ENCODE measurements at regions not wholly inside any gene's neighbourhood (a gene's known extent, or its start where the extent isn't known, plus 50 kb on each side); places are given as distances from the start of the nearest gene placed in this dataset.

- no peak for TF ChIP-seq POLR2A (IDR thresholded peaks at IDR 0.05; ENCODE audit: low read depth)
- TF ChIP-seq CTCF (IDR thresholded peaks at IDR 0.05), result no peak
- no peak for TF ChIP-seq POLR2AphosphoS5 (IDR thresholded peaks at IDR 0.05)
Observed at GRCh38 chr4:41320786-41321185, 64.1 kb downstream of the UCHL1 start.

Data from esophagus muscularis mucosa (tissue), 3 donors.